ENCODE measurements at regions not wholly inside any gene's neighbourhood (a gene's known extent, or its start where the extent isn't known, plus 50 kb on each side); places are given as distances from the start of the nearest gene placed in this dataset.

DNA sequence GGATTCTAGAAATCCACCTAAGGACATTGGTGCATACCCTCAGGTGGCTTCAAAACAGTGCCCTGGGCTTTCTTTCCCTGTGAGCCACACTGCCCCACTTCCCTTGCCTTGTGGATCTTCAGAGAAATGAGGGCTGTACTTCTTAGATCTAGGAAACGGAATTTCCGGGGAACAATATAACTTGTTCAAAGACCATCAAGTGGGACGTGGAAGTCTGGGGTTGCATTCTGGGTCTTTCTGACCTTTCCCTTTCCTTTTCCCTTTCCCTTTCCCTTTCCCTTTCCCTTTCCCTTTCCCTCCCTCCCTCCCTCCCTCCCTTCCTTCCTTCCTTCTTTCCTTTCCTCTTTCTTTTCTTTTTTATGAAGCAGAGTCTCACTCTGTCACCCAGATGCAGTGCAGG lies 97.1 kb upstream of the SALL1 start:
- H3K4me3 ChIP-seq (ENCODE audit: low read depth, low read length) = no peak overlapping the region
- no peak for DNase-seq (ENCODE audit: low read depth)
- TF ChIP-seq, protein P1, sequence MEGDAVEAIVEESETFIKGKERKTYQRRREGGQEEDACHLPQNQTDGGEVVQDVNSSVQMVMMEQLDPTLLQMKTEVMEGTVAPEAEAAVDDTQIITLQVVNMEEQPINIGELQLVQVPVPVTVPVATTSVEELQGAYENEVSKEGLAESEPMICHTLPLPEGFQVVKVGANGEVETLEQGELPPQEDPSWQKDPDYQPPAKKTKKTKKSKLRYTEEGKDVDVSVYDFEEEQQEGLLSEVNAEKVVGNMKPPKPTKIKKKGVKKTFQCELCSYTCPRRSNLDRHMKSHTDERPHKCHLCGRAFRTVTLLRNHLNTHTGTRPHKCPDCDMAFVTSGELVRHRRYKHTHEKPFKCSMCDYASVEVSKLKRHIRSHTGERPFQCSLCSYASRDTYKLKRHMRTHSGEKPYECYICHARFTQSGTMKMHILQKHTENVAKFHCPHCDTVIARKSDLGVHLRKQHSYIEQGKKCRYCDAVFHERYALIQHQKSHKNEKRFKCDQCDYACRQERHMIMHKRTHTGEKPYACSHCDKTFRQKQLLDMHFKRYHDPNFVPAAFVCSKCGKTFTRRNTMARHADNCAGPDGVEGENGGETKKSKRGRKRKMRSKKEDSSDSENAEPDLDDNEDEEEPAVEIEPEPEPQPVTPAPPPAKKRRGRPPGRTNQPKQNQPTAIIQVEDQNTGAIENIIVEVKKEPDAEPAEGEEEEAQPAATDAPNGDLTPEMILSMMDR (IDR thresholded peaks at IDR 0.05; ENCODE audit: insufficient read depth, low read depth, low read length) = no peak

DNA sequence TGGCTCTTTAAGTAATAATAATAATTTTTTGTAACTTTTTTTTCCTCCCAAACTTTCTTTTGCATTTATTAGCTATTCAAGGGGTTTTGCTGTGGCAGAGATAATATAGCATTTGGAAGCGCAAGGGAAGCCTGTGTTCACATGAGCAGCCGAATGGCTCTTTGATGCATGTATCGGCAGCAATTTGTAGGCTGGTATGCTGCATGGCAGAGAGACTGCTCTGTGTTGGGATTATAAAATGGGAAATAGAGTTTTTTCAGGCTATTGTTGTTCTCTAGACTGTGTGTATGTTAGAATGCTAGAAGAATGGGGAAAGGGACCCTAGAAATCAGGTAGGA lies 94.6 kb upstream of the SALL1 start:
- TF ChIP-seq, protein P1 (IDR thresholded peaks at IDR 0.05; ENCODE audit: insufficient read depth, low read depth, low read length) = no peak
- DNase-seq (ENCODE audit: low read depth) = no peak

DNA sequence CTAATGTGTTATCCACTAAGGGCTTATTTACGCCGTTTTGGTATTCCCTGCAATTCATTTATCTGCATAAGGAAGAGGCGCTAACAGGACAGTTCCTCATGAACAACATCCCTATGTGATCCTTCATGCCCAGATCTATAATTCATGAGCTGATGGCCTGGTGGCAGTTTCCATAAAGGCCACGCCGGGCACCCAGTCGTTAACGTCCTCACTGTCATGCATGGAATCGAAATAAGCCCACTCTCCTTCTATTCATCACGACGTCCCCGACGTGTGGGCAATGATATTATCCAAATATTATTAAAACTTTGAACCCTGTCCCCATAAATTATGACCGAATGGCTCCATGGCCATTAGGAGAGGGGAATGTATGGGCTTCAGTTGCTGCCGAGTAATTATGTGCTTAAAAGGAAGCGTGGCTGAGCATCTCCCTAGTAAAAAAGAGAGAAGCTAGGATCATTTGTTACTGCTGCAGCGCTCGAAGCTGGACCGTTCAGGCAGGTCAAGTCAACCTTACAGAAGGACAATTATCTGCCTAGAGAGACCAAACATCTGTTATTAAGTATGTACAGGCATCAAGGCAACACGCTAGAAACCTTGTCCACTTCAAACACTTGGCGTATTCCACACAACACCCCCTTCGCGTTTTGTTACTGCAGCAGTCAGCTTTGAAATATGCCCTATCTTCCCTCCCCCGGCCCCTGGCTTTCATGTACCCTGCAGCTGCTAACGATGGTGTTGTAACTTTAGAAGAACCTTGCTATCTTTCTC lies 94.0 kb upstream of the SALL1 start:
- TF ChIP-seq, protein P1 (IDR thresholded peaks at IDR 0.05; ENCODE audit: insufficient read depth, low read depth, low read length) = no peak
- H3K4me3 ChIP-seq (ENCODE audit: low read depth, low read length) = no peak overlapping the region
- peak; percentile 4 for DNase-seq (ENCODE audit: low read depth)

More for the DNA sequence above, 94.6 kb upstream of the SALL1 start:
- H3K4me3 ChIP-seq (ENCODE audit: low read depth, low read length) = no peak overlapping the region

DNA sequence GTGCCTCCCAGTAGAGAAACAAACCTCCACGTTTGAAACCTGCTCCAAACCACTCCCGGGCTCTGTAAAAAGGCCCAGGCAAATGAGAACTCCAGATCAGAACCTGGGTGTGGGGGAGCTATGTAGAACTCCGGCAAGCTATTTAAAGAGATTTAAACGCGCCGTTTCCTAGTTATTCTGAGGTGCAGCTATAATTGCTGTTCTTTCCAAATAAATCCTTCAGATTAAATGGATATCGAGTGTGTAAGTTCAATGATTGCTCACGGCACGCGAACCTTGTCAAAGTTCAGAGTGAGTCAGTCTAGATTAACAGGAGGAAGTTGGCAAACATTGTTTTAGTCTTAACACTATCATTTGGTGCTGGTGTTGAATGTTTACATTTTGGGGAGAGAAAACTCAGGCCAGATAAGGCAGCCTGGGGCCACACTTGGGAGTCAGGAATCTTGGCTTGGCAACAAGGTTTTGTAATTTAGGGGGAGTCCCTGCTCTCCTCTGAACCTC lies 92.9 kb upstream of the SALL1 start:
- TF ChIP-seq, protein P1 (IDR thresholded peaks at IDR 0.05; ENCODE audit: insufficient read depth, low read depth, low read length) = no peak
- no peak overlapping the region for H3K4me3 ChIP-seq (ENCODE audit: low read depth, low read length)
- DNase-seq (ENCODE audit: low read depth) = peak; percentile 5

DNA sequence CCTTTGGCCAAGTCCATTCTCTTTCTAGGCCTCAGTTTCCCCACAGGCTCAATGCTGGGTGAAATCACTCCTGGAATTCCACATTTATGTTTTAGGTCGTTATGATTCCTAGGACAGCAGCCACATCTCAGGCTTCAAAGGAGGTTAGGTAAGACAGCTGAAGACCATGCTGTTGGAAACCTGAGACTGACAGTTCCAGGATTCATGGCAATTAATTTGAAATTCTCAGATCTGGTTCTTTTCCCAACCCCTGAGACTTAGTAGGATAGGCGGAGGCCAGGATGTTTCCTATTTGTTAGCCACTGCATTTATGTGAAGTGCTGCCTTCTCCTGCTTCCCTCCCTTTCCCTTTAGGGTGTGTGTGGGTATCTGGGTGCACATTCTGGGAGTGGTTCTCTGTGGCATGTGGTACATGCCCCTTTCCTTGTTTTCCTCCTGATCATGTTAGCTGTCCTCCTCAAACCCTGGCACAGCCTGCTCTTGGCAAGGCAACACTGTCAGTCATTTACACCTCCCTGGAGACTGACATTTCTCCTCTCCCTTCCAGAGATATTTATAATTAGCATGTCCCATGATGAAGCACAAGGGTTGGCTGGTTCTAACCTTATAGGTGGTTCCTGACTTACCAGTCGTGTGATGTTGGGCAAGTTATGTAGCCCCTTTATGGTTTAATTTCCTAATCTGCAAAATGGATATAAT lies 91.4 kb upstream of the SALL1 start:
- DNase-seq (ENCODE audit: low read depth) = no peak
- TF ChIP-seq, protein P1 (IDR thresholded peaks at IDR 0.05; ENCODE audit: insufficient read depth, low read depth, low read length) = no peak
- H3K4me3 ChIP-seq (ENCODE audit: low read depth, low read length) = no peak overlapping the region

DNA sequence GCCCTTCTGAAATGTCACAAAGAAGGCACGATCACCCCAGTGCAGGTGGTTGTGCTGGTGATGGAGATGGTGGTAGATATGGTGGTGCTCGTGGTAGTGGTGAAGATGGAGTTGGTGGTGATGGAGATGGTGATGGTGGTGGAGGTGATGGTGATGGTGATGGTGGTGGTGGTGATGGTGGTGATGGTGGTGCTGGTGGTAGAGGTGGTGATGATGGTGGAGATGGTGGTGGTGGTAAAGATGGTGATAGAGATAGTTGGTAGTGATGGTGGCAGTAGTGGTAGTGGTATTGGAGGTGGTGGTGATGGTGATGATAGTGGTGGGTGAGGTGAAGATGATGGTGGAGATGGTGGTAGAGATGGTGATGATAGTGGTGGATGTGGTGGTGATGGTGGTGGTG lies 88.1 kb upstream of the SALL1 start:
- TF ChIP-seq, protein P1 (IDR thresholded peaks at IDR 0.05; ENCODE audit: insufficient read depth, low read depth, low read length) = no peak
- no peak overlapping the region for H3K4me3 ChIP-seq (ENCODE audit: low read depth, low read length)
- DNase-seq (ENCODE audit: low read depth) = no peak
